GM18951 (cell line): ENCODE measurements at regions not wholly inside any gene's neighbourhood (a gene's known extent, or its start where the extent isn't known, plus 50 kb on each side); places are given as distances from the start of the nearest gene placed in this dataset.

ENCODE experiments used
- POLR2A ChIP-seq: IDR thresholded peaks from 4 replicates; pipeline ENCODE4 v1.6.1; 2011; ENCODE audit warnings: mild to moderate bottlenecking; ENCODE audit not compliant: insufficient read length, insufficient read depth; ENCODE audit errors: extremely low read depth
- in situ Hi-C: fragments of 300-500 bp; cut with MboI; formaldehyde crosslinking; loops from one replicate; pipeline ENCODE4 v1.12.0; 2022; ENCODE audit warnings: low sequenced_read_pairs, mixed read lengths, inconsistent platforms; ENCODE audit not compliant: unreplicated experiment

DNA sequence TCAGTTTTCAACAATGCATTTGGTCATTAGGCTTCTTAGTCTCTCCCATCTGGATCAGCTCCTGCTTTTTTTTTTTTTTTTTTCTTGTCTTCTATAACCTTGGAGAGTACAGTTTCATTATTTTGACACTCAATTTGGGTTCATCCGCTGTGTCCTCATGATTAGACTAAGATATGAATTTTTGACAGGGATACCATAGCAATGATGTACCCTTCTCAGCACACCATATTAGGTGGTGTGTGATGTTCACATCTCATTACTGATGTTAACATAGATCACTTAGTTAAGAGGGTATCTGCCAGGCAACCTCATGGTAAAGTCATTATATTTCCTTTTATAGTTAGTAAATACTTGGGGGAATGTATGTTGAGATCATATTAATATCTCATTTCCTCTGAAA lies 445.5 kb upstream of the IGFBP3 start:
- in situ Hi-C loops: no loop called here
- no peak for TF ChIP-seq POLR2A

DNA sequence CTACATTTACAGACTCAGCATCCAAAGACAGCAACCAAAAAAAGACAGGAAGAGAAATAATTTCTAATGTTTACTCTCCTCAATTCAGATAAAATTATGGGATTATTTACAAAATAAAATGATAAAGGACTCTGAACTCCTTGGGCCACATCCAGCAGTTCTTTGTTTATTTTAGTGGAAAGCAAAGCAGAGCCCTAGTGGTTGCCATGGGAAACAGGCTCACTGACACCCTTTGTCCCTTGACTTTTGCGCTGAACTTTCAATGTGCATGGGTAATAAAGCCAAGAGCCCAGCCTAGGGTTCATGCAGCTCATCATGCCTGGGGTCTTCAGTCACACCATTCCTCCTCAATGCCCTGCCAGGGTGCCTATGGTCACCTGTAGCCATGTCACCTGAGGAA lies 442.6 kb upstream of the IGFBP3 start:
- TF ChIP-seq POLR2A: no peak
- in situ Hi-C loops: no loop called here

DNA sequence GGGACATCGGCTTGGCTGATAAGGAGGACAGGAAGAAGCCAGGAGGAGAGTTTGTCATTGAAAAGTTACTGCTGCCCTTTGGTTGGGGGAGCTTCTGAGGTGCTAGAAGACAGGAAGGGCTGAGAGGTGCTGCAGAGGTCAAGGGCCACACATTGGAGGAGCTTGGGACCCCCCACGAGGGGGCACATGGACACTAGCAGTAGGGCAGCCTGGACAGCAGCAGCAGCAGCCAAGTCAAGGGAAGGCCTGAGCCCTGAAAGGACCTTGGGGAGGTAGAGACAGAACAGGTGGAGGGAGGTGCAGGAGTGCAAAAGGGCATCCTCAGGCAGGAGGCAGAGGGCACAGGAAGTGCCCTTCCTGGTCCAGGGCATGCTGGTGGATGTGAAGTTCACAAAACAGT lies 439.7 kb upstream of the IGFBP3 start:
- in situ Hi-C loops: no loop called here
- TF ChIP-seq POLR2A: no peak

DNA sequence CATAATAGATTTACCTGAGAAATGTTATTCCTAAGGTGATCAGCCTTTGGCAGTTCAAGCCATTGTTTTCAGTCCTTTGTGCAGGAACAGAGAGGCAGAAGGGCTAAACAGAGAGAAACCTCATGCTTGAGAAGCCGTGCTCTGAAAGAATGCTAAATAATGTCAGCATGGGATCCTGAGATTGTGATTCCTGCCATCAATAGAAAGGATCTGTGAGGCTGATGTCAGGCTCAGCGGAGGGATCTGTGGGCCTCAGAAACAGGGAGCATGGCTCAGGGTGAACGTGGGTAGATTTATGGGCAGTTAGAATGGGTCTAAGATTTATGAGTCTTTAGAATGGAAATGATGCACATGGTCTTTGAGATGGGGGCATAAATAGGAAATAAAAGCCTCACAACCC lies 439.2 kb upstream of the IGFBP3 start:
- in situ Hi-C loops: no loop called here
- TF ChIP-seq POLR2A: no peak

DNA sequence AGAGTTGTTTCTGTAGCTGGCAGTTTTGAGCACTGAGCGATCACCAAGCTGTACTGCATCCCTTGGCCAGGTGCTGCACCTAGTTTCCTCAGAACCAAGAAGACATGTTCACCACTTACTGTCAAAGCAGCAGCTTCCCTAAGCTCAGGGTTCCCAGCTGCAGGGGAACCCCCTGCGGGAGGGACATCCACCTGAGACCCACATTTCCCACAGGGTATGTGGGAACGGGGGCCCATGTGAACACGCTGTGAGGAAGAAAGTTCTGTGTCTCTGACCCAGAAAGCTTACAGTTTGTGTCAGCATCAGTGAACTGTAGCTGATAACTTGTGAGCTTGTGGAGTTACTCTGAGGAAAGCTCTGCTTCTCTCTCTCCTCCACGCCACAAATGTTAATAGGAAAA lies 436.8 kb upstream of the IGFBP3 start:
- no peak for TF ChIP-seq POLR2A
- in situ Hi-C loops: no loop called here

DNA sequence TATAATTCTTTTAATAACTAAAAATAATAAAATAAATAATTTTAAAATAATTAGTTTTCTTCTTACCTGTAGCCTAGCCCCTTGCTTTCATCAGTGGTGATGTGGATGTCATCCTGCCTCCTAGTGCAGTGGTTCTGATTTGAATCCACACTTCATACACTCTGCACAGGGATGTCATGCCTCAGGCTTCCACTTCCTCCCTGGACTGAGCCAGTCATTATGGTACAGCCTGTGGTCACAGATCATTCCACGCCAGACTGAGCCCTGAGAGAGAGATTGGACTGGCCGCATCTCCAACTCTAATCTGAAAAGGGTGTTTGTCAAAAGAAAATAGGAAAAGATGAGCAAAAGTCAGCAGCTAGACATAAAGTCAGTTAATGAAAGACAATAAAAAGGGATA lies 436.2 kb upstream of the IGFBP3 start:
- in situ Hi-C loops: no loop called here
- no peak for TF ChIP-seq POLR2A

DNA sequence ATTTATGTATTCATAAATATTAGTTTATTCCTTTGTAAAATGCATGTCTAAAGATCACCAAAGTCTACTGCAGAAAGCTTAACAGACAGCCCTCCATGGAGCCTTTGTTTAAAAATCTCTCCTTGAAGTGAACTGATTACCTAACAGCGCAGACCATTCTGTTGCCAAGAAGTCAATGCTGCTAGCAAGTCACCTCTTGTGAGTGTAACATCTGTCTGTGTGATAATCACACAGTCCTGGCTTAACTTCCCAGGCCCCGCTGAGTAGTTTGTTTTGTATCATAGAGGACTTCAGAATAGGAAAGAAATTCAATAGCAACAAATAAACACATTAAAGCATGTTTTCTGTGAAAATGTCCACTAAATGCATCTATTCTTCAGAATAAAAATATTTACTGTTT lies 435.3 kb upstream of the IGFBP3 start:
- no peak for TF ChIP-seq POLR2A
- in situ Hi-C loops: no loop called here

DNA sequence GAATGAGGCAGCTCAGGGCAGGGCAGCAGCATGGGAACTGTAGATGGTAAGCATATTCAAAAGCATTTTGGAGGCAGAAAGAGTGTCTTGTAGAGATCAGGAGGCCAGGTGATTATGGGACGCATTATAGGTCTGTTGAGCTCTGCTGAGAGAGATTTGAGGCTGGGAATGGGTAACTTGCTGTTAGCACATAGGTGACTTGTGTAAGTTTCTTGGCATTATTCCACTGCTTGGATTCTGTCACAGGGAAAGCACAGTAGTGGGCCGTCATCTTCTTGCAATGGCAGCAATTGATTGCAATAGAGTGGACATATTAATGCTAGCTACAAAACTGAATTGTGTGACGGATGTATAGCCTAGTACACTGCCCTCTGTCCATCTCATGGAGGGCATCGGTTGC lies 434.3 kb upstream of the IGFBP3 start:
- no peak for TF ChIP-seq POLR2A
- in situ Hi-C loops: no loop called here

DNA sequence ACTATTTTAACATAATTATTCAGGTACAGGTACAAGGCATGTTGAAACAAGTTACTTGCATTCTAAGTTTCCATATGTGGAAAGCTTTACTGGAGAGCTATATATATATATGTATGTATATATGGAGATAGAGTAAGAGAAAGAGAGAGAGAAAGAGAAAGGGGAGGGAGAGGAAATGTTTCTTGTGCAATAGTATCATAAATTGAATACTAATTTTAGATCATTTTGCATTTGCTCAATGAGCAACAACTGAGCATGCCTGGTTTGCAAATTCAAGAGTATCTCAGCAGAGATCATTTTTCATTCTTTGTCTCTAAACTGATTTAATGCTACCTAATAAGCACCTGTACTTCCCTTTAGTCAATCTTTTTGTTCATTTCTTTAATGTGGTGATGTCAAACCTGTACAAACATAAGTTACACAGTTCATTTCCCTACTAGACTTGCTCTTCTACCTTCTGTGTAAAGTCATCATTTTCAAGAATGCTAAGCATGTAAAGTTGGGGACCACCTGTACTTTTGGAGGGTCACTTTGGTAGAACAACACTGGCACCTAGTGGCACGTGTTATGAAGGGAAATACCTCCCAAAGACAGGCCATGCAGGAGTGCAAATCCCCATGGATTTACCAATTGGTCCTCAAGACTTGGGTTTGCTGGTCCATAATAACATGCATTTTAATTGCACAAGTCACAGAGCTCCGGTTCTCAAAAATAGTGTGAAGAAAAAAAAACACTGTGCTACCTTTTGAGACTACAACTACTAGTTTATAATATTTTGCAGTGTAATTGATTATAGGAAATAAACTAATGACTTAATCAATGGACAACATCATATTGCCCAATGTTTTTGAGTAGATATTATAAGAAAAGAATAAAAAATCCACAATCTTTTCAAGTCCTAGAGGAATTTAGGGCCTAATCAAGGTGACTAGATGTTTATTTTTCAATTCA lies 431.2 kb upstream of the IGFBP3 start:
- in situ Hi-C loops: no loop called here
- no peak for TF ChIP-seq POLR2A

DNA sequence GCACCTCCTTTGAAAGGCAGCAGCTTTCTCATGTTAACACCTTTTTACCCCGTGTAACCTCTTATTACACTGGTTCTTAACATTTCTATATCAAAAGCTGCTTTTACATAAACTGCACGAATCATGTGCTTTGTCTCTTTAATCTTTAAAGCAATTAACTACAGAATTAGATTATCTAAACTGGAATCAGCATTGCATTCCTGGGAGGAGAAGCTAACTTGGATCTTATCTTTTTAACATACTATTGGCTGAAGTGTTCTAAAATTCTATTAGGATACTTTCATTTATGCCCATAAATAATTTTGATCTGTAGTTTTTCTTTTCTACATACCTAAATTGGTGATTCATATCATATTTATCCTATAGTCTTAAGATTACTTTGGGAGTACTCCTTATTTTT lies 428.4 kb upstream of the IGFBP3 start:
- in situ Hi-C loops: loop anchor here (10.0 kb wide), 1 partner anchor 425 kb away; the partner anchor contains the start of gene IGFBP3
- no peak for TF ChIP-seq POLR2A

DNA sequence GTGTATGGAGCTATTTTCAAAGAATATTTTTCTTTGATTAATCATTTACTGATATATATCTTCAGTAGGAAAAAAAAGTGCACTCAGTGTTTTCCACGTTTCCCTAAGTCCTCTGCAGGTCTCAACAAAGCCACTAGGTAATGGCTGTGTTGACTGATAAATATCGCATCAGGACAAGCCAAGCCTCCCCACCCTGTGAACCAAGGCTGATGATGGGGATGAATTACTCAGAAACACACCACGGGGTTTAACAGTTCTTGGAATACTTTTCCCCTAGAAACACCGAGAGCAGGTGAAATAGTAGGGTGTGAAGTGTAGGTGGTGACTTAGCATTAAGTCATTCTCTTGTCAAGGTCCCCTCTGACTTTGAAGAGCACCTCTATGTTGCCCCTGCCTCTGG lies 423.5 kb upstream of the IGFBP3 start:
- TF ChIP-seq POLR2A: no peak
- in situ Hi-C loops: loop anchor here (10.0 kb wide), 1 partner anchor 420 kb away; the partner anchor contains the start of gene IGFBP3

DNA sequence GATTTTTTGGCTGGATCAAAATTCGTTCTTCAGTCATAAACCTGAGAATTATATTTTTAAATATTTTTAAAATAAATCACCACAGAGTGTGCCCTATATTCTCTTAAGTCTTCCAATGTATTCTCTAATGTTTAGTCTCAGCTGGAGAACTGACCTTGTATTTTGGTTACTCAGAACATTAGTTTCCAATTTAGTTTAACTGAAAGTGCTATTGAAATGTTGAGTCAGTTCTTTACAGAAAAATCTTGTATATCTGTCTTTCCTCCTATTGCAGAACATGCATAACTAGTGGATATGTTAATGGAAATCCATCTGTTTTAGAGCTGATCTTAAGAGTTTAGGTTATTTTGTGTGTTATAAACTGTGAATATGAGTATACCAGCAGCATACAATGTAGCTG lies 422.7 kb upstream of the IGFBP3 start:
- no peak for TF ChIP-seq POLR2A
- in situ Hi-C loops: loop anchor here (10.0 kb wide), 1 partner anchor 419 kb away; the partner anchor contains the start of gene IGFBP3

DNA sequence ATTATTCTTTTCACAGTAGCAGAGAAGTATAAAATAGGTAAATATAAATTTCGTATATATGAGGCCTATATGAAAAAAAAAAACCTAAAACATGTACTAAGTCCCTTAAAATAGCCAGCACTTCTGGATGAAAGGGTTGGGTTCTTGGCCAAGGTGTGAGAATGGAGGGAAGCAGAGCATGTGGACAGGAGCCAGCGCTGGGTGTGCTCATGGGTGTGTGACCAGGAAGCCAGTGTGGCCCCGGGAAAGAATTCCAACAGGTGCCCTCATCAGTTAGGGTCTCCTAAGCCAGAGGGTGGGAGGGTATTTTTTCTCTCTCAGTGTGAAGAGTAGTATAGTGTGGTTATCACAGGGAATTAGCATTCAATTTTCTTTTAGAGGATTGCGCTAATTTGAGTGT lies 401.9 kb upstream of the IGFBP3 start:
- in situ Hi-C loops: no loop called here
- TF ChIP-seq POLR2A: no peak

DNA sequence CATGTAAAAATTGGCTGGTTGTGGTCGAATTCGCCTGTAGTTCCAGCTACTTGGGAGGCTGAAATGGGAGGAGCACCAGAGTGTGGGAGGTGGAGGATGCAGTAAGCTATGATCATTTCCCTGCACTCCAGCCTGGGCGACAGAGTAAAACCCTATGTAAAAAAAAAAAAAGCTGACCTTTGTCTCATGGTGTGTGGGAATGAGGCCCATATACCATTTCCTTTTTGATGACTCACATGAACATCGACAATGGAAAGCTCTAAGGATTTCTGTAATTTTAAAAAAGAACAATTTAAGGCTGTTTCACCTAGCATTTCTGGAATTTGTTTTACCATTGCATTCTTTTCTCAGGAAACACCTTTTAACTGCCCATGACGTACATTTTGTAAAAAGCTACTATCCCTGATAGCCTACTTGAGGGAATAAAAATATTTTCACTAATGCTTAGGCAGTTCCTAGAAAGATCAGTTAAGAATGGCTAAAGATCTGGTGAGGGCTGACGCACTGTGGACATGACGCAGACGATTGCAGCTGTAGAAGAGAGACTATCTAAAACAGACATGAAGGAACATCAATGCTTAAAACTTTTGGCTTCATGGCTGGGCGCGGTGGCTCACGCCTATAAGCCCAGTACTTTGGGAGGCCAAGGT lies 400.6 kb upstream of the IGFBP3 start:
- no peak for TF ChIP-seq POLR2A
- in situ Hi-C loops: no loop called here

DNA sequence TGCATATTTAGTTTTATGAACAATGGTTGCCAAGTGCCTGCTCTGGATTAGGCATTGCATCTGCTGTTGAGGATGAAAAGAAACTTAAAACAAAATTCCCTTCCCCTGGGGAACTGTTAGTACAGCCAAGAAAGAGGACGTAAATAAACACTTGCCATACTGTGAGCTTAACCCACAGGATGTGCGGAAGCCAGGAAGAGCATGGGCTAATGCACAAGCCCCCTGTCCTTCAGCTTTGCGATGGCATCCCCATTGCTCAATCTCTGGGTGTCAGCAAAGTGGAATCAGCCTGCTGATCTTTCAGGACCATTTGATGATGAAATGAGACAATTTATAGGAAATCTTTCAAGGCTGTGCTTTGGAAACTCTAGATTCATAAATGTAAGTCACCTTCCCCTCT lies 399.9 kb upstream of the IGFBP3 start:
- no peak for TF ChIP-seq POLR2A
- in situ Hi-C loops: no loop called here
